PC-9 (cell line): ENCODE measurements at regions not wholly inside any gene's neighbourhood (a gene's known extent, or its start where the extent isn't known, plus 50 kb on each side); places are given as distances from the start of the nearest gene placed in this dataset.
A peak's percentile ranks its signal among the peaks of the same experiment; 100 is the strongest.

Experiments used
- BruUV-seq: library from RNA; stranded (reverse); fragments of 400-500 nt; replicated peaks from 2 replicates; lab custom pipeline; 2021; lab: Mats Ljungman, UMichigan
- CTCF ChIA-PET: fragments of 300-600 bp; sonication (Branson Sonifier 250); formaldehyde crosslinking; loops from one replicate; lab custom pipeline; 2022; ENCODE audit warnings: antibody characterized with exemption; lab: Charles Lee
- POLR2A ChIA-PET: fragments of 300-600 bp; sonication (Branson Sonifier 250); formaldehyde crosslinking; loops from one replicate; lab custom pipeline; 2022; ENCODE audit warnings: antibody characterized with exemption; ENCODE audit not compliant: unreplicated experiment; lab: Charles Lee
- DNase-seq, 2 experiments: peaks; one replicate each; pipeline versions ENCODE4 v3.0.0 to v3.0.0-alpha.2; 2015 to 2022; ENCODE audit warnings: mixed read lengths in 1 of 2
- H2AFZ ChIP-seq: fragments of 200-600 bp; sonication (generic); 2 replicates; pipeline ENCODE4 v1.8.1; 2017; ENCODE audit warnings: antibody characterized with exemption
- H3F3A ChIP-seq: fragments of 200-600 bp; sonication (generic); 2 replicates; pipeline ENCODE4 v1.8.1; 2017; ENCODE audit warnings: antibody characterized with exemption, mild to moderate bottlenecking, low read depth; ENCODE audit not compliant: insufficient read depth
- H3K27ac ChIP-seq: fragments of 200-600 bp; sonication (generic); 2 replicates; pipeline ENCODE4 v1.6.1; 2016; ENCODE audit warnings: mixed run types
- H3K27me3 ChIP-seq: fragments of 200-600 bp; sonication (generic); 2 replicates; pipeline ENCODE4 v1.6.1; 2016; ENCODE audit warnings: low read depth, mixed run types; ENCODE audit not compliant: insufficient read depth
- H3K36me3 ChIP-seq: fragments of 200-600 bp; sonication (generic); 2 replicates; pipeline ENCODE4 v1.6.1; 2016; ENCODE audit warnings: low read depth, mixed run types
- H3K4me1 ChIP-seq: fragments of 200-600 bp; sonication (generic); replicated peaks from 2 replicates; pipeline ENCODE4 v1.6.1; 2016; ENCODE audit warnings: mixed run types; ENCODE audit not compliant: insufficient read depth
- H3K4me2 ChIP-seq: fragments of 200-600 bp; sonication (generic); 2 replicates; pipeline ENCODE4 v1.6.1; 2017; ENCODE audit warnings: mixed run types
- H3K4me3 ChIP-seq: fragments of 200-600 bp; sonication (generic); 2 replicates; pipeline ENCODE4 v1.6.1; 2016; ENCODE audit warnings: mixed run types
- H3K79me2 ChIP-seq: fragments of 200-600 bp; sonication (generic); 2 replicates; pipeline ENCODE4 v1.6.1; 2017; ENCODE audit warnings: low read depth, mixed run types
- H3K9me2 ChIP-seq: fragments of 200-600 bp; sonication (generic); 2 replicates; pipeline ENCODE4 v1.8.1; 2017; ENCODE audit warnings: mild to moderate bottlenecking; ENCODE audit not compliant: insufficient read depth
- H3K9me3 ChIP-seq: fragments of 200-600 bp; sonication (generic); 2 replicates; pipeline ENCODE4 v1.8.1; 2016; ENCODE audit warnings: low read depth; ENCODE audit not compliant: insufficient read depth
- H4K20me1 ChIP-seq: fragments of 200-600 bp; sonication (generic); 2 replicates; pipeline ENCODE4 v1.8.1; 2017; ENCODE audit not compliant: insufficient read depth
- EZH2 ChIP-seq: fragments of 200-600 bp; sonication (generic); IDR thresholded peaks from 2 replicates; pipeline ENCODE4 v1.8.0; 2017; ENCODE audit warnings: antibody characterized with exemption, low read depth
- intact Hi-C: fragments of 100-400 bp; cut with micrococcal nuclease; formaldehyde crosslinking; loops from one replicate; pipeline ENCODE4 v1.10.0; 2022; ENCODE audit not compliant: unreplicated experiment
- TF ChIP-seq, protein P1 (sequence below): fragments of 200-600 bp; sonication (generic); conservative IDR thresholded peaks from 2 replicates; pipeline ENCODE4 v1.6.1; 2017; ENCODE audit warnings: mixed run types, antibody characterized with exemption, mild to moderate bottlenecking, moderate library complexity

- POLR2A ChIA-PET: no interaction called here
Measured at GRCh38 chr2:47640356-47640755, 69.6 kb upstream of the KCNK12 start.

GRCh38 chr2:47639467-47639866 is 68.7 kb upstream of the KCNK12 start:
- no peaks in the 10 kb centered on the region for H3K9me3 ChIP-seq
- no peak for TF ChIP-seq EZH2
- TF ChIP-seq, protein P1, sequence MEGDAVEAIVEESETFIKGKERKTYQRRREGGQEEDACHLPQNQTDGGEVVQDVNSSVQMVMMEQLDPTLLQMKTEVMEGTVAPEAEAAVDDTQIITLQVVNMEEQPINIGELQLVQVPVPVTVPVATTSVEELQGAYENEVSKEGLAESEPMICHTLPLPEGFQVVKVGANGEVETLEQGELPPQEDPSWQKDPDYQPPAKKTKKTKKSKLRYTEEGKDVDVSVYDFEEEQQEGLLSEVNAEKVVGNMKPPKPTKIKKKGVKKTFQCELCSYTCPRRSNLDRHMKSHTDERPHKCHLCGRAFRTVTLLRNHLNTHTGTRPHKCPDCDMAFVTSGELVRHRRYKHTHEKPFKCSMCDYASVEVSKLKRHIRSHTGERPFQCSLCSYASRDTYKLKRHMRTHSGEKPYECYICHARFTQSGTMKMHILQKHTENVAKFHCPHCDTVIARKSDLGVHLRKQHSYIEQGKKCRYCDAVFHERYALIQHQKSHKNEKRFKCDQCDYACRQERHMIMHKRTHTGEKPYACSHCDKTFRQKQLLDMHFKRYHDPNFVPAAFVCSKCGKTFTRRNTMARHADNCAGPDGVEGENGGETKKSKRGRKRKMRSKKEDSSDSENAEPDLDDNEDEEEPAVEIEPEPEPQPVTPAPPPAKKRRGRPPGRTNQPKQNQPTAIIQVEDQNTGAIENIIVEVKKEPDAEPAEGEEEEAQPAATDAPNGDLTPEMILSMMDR: no peak
- no peaks in the 10 kb centered on the region for H4K20me1 ChIP-seq
- intact Hi-C loops: no loop called here
- H3K36me3 ChIP-seq: no peaks in the 10 kb centered on the region
- H3K79me2 ChIP-seq: no peaks in the 10 kb centered on the region
- H2AFZ ChIP-seq: no peak overlapping the region
- ChIA-PET POLR2A (no interaction called here), CTCF (no interaction called here)
- H3K9me2 ChIP-seq: no peaks in the 10 kb centered on the region
- no peak overlapping the region for H3K4me3 ChIP-seq
- DNase-seq: peak in 1 of 2 experiments; percentile 48
- no peak overlapping the region for H3K4me2 ChIP-seq
- H3K27ac ChIP-seq: no peak overlapping the region
- H3K4me1 ChIP-seq: peaks cover 21% of the 10 kb centered on the region
- H3K27me3 ChIP-seq: no peaks in the 10 kb centered on the region
- H3F3A ChIP-seq: peaks cover 8% of the 10 kb centered on the region
- BruUV-seq: no TSS peak

More at GRCh38 chr2:47640356-47640755, 69.6 kb upstream of the KCNK12 start:
- Histone ChIP-seq H3K79me2 (no peaks in the 10 kb centered on the region), H3K36me3 (no peaks in the 10 kb centered on the region), H3K9me3 (no peaks in the 10 kb centered on the region), H3K4me3 (no peak overlapping the region), H4K20me1 (no peaks in the 10 kb centered on the region), H3K9me2 (no peaks in the 10 kb centered on the region), H3K27me3 (no peaks in the 10 kb centered on the region), H3K4me2 (no peak overlapping the region), H3K27ac (no peak overlapping the region), H3K4me1 (peaks cover 21% of the 10 kb centered on the region), H2AFZ (no peak overlapping the region), H3F3A (peaks cover 8% of the 10 kb centered on the region)
- no TSS peak for BruUV-seq
- CTCF ChIA-PET: interaction anchor here (0.6 kb wide), 2 partner anchors 466 to 611 kb away, joined by 6 to 15 read pairs; no protein-coding TSS in a partner anchor
- intact Hi-C loops: no loop called here
- no peak for DNase-seq
- TF ChIP-seq, protein P1: no peak
- TF ChIP-seq EZH2: no peak

GRCh38 chr2:47638430-47638829 is 67.6 kb upstream of the KCNK12 start:
- H3K4me1 ChIP-seq: peaks cover 21% of the 10 kb centered on the region
- no peaks in the 10 kb centered on the region for H3K9me3 ChIP-seq
- ChIA-PET POLR2A (no interaction called here), CTCF (no interaction called here)
- intact Hi-C loops: no loop called here
- H3F3A ChIP-seq: peaks cover 8% of the 10 kb centered on the region
- no peak overlapping the region for H3K27ac ChIP-seq
- H3K79me2 ChIP-seq: no peaks in the 10 kb centered on the region
- BruUV-seq: no TSS peak
- no peaks in the 10 kb centered on the region for H3K27me3 ChIP-seq
- no peak overlapping the region for H2AFZ ChIP-seq
- H3K36me3 ChIP-seq: no peaks in the 10 kb centered on the region
- TF ChIP-seq EZH2: no peak
- TF ChIP-seq, protein P1: no peak
- H3K4me2 ChIP-seq: no peak overlapping the region
- H4K20me1 ChIP-seq: no peaks in the 10 kb centered on the region
- H3K4me3 ChIP-seq: no peak overlapping the region
- no peak for DNase-seq
- H3K9me2 ChIP-seq: no peaks in the 10 kb centered on the region
